GM21423 (cell line): ENCODE measurements at regions not wholly inside any gene's neighbourhood (a gene's known extent, or its start where the extent isn't known, plus 50 kb on each side); places are given as distances from the start of the nearest gene placed in this dataset.
A peak's percentile ranks its signal among the peaks of the same experiment; 100 is the strongest.

Experiments used
- ATAC-seq: cut with Tn5 transposase; IDR thresholded peaks from one replicate; pipeline ENCODE4 v1.9.1; 2021; ENCODE audit warnings: mild to moderate bottlenecking, moderate library complexity; ENCODE audit not compliant: unreplicated experiment

DNA sequence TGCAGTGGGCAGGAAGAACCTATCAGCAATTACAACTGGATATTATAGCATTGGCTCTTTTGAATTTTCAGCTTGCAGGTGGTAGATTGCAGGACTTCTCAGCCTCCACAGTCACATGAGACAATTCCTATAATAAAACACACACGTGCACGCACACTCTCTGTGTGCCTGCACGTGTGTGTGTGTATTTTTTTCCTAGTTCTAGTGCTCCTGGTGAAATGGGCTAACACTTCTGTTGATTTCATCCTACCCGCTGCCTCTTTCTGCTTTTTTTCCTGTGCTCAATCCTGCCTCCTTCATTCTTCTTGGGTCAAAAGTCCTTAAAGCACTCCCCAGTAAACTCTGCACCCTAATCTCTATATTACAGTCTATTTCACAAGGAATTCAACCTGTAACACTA, 320.1 kb downstream of the OSTF1 start:
- ATAC-seq: no peak

GRCh38 chr9:75410405-75410804, 322.1 kb downstream of the OSTF1 start:
- ATAC-seq: no peak

GRCh38 chr9:75414371-75415160, 326.3 kb downstream of the OSTF1 start:
- no peak for ATAC-seq

DNA sequence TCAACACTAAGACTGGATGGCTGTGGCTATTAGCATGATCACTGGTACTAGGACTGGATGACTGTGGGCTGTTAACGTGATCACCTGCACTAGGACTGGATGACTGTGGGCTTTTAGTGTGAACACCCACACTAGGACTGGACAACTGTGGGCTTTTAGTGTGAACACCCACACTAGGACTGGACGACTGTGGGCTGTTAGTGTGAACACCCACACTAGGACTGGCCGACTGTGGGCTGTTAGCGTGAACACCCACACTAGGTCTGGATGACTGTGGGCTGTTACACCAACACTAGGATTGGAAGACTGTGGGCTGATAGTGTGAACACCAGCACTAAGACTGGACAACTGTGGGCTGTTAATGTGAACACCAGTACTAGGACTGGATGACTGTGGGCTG, 329.2 kb downstream of the OSTF1 start:
- no peak for ATAC-seq

GRCh38 chr9:75418518-75418917, 330.2 kb downstream of the OSTF1 start:
- ATAC-seq: no peak

GRCh38 chr9:75422944-75423522, 334.7 kb downstream of the OSTF1 start:
- ATAC-seq: no peak

DNA sequence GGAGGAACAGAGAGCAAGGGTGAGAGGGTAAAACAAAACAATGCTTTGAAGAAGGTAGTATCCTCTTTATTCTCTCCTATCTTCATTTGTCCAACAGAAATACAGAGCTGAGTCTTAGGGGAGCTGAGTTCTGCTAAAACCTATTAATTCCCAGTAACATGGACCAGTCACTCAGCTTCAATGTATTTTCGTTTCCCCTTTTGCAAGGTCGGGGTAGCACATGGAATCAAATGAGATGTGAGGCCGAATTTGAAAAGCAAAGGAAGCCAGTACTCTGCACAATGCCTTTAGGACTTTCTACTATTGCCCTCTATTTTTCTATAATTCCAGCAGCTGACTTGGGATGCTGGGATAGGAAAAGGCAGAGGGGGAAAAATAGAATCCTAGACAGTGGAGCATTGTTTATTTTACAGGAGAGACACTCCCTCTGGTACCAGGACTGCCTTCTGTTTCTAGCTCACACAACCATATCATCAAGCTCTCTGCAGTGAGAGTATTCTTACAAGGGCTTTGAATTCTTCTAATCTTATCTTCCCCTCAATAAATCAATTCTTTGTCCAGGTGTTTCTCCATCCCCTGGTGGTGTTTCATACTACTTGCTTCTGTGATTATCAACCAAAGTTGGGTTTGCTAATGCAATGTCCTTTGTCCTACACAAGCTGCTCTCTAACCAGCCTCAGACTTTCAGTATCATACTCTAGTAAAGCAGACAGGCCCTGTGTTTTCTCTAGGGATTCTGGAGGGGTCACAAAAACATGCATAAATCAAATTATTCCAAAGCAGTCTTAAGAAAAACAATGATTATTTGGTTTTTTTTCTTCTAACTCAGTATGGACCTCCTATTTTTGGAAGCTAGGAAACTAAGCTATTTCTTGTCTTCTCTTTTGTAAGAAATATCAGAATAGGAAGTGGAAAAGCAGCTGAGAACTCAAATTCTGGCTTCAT, 341.5 kb downstream of the OSTF1 start:
- no peak for ATAC-seq

DNA sequence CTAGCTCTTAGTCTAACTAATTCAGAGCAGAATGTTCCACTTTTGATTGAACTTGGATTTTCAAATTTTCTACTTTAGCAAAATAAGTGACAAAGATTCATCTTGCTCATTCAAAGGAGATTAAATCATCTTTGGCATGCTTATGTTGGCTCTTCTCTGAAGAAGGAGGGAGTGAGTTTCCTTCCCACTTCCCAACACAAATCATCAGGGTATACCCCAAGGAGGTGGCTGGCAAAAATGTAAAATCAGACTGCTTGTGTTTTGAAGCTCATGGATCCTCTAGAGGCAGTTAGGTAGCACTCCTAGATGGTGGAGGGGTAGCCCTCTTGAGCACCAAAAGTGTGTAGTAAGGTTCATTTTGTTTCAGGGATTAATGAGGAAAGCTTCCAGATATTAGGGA, 343.1 kb downstream of the OSTF1 start:
- ATAC-seq: no peak

- no peak for ATAC-seq
Observed at GRCh38 chr9:75432386-75432785, 344.1 kb downstream of the OSTF1 start.

DNA sequence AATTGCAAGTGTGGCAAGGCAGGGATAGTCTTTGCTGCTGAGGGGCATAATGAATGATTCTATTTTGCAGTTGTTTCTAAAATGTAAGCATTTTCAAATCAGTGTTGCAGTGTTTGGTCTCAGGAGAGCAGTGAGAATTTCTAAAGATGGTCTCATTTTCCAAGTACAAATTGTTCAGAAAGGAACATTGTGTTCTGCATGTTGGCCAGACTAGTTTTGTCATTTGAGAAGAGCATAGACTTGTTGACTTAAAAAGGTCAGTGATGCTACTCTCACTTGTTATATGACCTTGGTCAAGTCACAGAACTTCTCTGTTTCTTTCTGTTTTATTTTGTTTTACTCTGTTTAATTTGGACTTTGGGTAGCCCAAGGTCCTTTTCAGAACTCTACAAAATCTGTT, 344.6 kb downstream of the OSTF1 start:
- ATAC-seq: no peak

DNA sequence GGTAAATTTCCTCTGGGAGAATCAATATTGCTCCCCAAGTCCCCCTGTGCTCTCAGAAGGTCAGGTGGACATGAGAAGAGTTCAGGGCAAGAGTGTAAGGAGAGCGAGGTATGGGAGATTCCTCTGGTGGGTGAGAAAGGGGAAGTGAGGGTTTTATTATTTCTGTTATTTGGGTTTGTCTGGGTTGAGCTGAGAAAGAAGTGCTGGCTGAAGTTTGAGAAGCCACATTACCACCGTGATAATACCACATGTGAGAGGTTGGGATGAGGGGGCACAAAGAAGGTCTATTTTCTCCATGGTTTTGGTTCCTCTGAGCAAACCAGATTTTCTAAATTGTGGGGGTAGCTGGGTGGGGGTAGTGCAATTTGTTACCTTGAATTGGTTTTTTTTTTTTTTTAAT, 350.4 kb downstream of the OSTF1 start:
- peak; percentile 55 for ATAC-seq

DNA sequence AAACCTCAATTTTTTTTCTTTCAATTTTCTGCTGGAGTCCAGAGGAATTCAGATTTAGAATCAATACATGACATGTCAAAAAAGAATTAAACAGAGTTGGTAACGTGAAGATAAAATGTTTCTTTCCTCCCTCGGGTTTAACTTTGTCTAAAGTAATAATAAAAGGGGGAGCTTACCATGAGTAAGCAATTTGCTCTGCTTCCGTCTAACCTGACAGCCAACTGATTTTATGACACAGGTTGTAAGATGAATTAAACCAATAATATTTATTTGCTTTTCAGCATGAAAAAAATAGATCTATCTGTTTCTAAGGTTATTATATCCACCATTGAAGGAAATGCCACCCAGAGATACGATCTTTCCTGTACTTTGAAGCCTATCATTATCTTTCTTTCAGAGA, 352.6 kb downstream of the OSTF1 start:
- no peak for ATAC-seq

DNA sequence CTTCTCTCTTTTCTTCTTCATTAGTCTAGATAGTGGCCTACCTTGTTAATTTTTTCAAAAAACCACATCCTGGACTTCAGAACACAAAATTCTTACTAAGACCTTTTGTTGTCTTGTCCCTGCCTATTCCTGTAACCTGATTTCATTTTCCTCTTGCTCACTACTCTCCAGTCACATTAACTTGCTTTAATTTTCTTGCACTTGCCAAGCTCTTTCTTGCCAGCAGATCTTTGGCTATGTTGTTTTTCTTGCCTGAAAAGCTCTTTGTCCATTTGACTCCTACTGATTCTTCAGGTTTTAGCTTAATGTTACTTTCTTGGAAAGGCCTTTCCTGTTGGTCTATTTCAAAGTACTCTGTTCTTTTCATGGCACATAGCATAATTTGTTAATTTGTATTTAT, 356.8 kb downstream of the OSTF1 start:
- ATAC-seq: no peak

DNA sequence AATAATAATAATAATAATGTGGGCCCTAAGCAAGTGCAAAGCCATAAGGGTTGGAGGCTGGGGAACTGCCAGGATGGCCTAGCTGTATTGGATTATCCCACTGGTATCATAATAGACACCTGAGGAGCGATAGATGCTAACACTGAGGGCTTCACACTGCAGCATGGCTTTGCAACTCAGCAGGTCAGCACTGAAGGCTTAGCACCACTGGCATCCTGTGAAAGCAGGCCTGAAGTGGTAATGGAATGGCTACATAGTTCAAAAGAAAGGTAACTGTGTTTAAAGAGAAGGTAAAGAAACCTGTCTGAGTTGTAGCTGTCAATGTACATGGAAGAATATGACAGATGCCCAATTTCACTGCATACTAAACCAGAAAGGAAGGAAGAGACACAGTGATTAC, 359.0 kb downstream of the OSTF1 start:
- ATAC-seq: no peak

DNA sequence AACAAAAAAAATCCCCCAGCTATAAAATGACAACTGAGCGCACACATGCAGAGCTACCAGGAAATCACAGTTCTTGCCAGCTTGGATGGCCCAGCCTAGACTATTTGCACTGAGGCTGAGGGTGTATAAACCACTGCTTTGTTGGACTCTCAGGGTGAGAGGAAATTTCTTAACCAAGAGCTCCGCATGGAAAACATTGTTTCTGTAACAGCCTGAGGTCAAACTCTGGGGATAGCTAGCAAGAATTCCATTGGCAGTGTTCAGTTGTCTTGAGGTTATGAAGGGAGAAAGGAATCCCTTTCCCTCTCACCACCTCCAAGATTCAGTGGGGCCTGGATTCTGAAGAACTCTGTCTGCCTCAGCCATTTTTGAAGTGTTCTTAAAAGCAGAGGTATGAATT, 360.0 kb downstream of the OSTF1 start:
- no peak for ATAC-seq

- ATAC-seq: no peak
Observed at GRCh38 chr9:75448955-75449354, 360.6 kb downstream of the OSTF1 start.

DNA sequence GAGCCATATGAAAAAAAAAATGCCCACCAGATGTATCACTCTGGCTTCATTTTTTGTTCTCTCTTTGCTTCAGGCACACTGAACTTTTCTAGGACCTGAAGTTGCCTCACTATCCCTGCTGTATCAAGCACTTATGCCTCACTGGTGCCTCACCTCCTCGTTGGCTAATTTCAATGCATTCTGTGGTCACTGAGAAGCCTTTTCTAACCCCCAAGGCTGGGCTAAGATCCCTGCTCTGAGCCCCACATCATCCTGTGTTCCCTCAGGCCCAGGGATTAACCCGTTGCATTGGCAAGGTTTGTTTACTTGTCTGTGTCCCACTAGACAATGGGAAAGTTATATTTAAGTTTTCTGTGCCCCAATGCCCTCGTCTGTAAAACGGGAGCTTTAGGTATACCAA, 362.7 kb downstream of the OSTF1 start:
- no peak for ATAC-seq

GRCh38 chr9:75451505-75451904, 363.2 kb downstream of the OSTF1 start:
- ATAC-seq: no peak

- ATAC-seq: no peak
Observed at GRCh38 chr9:75452512-75452911, 364.2 kb downstream of the OSTF1 start.

DNA sequence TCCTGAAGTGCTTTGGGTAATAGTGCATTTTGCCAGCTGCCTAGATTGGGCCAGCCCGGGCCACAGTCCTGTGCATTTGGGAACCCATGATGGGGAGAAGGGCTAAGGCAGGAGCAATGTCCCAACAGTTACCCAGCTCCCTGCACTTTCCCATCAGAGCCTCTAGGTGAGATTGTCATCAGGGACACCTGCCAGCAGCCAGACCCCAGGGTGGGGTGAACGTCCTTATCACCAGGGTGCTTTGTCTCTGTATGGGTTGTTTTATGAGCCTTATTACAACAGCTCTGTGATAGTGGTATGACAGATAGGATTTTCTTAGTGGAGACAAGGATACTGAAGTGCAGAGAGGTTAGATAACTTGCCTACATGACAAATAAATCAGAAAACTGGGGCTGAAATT, 365.7 kb downstream of the OSTF1 start:
- ATAC-seq: no peak

GRCh38 chr9:75454891-75455290, 366.6 kb downstream of the OSTF1 start:
- no peak for ATAC-seq

DNA sequence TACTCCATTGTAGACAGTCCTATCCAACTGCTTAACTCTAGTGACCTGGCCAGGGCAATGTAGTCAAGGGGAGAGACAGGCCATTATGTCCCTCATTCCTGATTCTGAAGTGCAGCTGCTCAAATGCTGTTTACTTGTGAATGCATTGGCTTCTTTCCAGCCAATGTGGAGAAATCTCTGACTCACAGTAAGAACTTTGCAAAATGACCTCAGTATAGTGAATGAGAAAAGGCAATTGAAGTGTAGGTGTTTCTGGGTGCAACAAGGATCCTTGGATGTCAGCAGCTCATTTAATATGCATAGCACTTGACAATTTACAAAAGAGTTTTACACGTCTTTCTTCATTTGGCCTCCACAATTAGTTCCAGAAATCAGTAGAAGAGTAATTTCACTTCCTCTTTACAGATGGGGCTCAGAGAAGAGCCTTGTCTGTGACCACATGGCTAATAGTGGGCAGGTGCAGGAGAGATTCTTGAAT, 367.2 kb downstream of the OSTF1 start:
- ATAC-seq: peak; percentile 98
